ENCODE measurements at regions not wholly inside any gene's neighbourhood (a gene's known extent, or its start where the extent isn't known, plus 50 kb on each side); places are given as distances from the start of the nearest gene placed in this dataset.

- H3K27ac ChIP-seq, result no peak overlapping the region
- H3K9ac ChIP-seq (ENCODE audit: low read depth in 2 of 2, low read length in 2 of 2), result no peak overlapping the region
- intact Hi-C loops (cut with DNase I), result no loop called here
- H3K9me3 ChIP-seq, result no peaks in the 10 kb centered on the region
- no peak for DNase-seq
- H3K36me3 ChIP-seq, result no peaks in the 10 kb centered on the region
- no peaks in the 10 kb centered on the region for H3K27me3 ChIP-seq
- H3K4me3 ChIP-seq, result no peak overlapping the region
- no peaks in the 10 kb centered on the region for H3K4me1 ChIP-seq
- TF ChIP-seq CTCF (IDR thresholded peaks at IDR 0.05), result no peak
Measured at GRCh38 chr9:108696156-108696555, 159.6 kb downstream of the ACTL7B start.

DNA sequence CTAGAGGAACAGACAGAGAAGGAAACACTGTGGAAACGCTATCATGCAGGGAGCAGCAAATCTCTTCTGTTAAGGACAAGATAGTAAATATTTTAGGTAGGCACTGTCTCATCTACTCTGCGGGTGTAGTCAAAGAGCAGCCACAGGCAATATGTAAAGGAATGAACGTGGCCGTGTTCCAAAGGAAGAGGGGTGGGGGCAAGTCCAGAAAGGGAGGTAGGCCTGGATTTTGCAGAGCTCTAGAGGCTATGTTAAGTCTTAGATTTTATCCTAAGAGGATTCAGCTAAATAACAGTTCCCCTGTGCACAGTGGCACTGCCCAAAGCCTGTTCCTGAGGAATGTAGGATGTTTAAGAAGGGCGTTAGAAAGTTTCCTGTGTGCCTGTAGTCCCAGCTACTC lies 161.6 kb downstream of the ACTL7B start:
- H3K4me1 ChIP-seq, result no peaks in the 10 kb centered on the region

GRCh38 chr9:108691614-108692013 lies 164.2 kb downstream of the ACTL7B start:
- DNase-seq, result peak; percentile 82
- Histone ChIP-seq H3K27ac (peak overlapping the region; percentile 64), H3K4me3 (no peak overlapping the region), H3K9ac (ENCODE audit: low read depth in 2 of 2, low read length in 2 of 2) (no peak overlapping the region), H3K9me3 (no peaks in the 10 kb centered on the region), H3K36me3 (no peaks in the 10 kb centered on the region), H3K4me1 (no peaks in the 10 kb centered on the region), H3K27me3 (no peaks in the 10 kb centered on the region)
- intact Hi-C loops (cut with DNase I), result no loop called here
- no peak for TF ChIP-seq CTCF (IDR thresholded peaks at IDR 0.05)

More for the DNA sequence above, 161.6 kb downstream of the ACTL7B start:
- Histone ChIP-seq H3K27ac (no peak overlapping the region), H3K4me3 (no peak overlapping the region), H3K9ac (ENCODE audit: low read depth in 2 of 2, low read length in 2 of 2) (no peak overlapping the region), H3K9me3 (no peaks in the 10 kb centered on the region), H3K36me3 (no peaks in the 10 kb centered on the region), H3K27me3 (no peaks in the 10 kb centered on the region)
- no peak for TF ChIP-seq CTCF (IDR thresholded peaks at IDR 0.05)
- no peak for DNase-seq
- intact Hi-C loops (cut with DNase I), result no loop called here

GRCh38 chr9:108688676-108689075 lies 167.1 kb downstream of the ACTL7B start:
- H3K27ac ChIP-seq, result no peak overlapping the region
- H3K9ac ChIP-seq (ENCODE audit: low read depth in 2 of 2, low read length in 2 of 2), result no peak overlapping the region
- no peak for TF ChIP-seq CTCF (IDR thresholded peaks at IDR 0.05)
- no peaks in the 10 kb centered on the region for H3K4me1 ChIP-seq
- intact Hi-C loops (cut with DNase I), result no loop called here
- no peaks in the 10 kb centered on the region for H3K27me3 ChIP-seq
- DNase-seq, result no peak
- H3K4me3 ChIP-seq, result no peak overlapping the region
- H3K36me3 ChIP-seq, result no peaks in the 10 kb centered on the region
- H3K9me3 ChIP-seq, result no peaks in the 10 kb centered on the region

- no peaks in the 10 kb centered on the region for H3K27me3 ChIP-seq
- no peaks in the 10 kb centered on the region for H3K4me1 ChIP-seq
- H3K4me3 ChIP-seq, result no peak overlapping the region
- no peaks in the 10 kb centered on the region for H3K9me3 ChIP-seq
- H3K27ac ChIP-seq, result no peak overlapping the region
- DNase-seq, result no peak
- intact Hi-C loops (cut with DNase I), result no loop called here
- no peak for TF ChIP-seq CTCF (IDR thresholded peaks at IDR 0.05)
- H3K9ac ChIP-seq (ENCODE audit: low read depth in 2 of 2, low read length in 2 of 2), result no peak overlapping the region
- H3K36me3 ChIP-seq, result no peaks in the 10 kb centered on the region
Measured at GRCh38 chr9:108688051-108688450, 167.7 kb downstream of the ACTL7B start.
